ENCODE measurements at regions not wholly inside any gene's neighbourhood (a gene's known extent, or its start where the extent isn't known, plus 50 kb on each side); places are given as distances from the start of the nearest gene placed in this dataset.
A peak's percentile ranks its signal among the peaks of the same experiment; 100 is the strongest.

- H3K4me3 ChIP-seq (ENCODE audit: low read depth, low read length) = no peak overlapping the region
- DNase-seq (ENCODE audit: low read depth) = peak; percentile 15
- TF ChIP-seq, protein P1, sequence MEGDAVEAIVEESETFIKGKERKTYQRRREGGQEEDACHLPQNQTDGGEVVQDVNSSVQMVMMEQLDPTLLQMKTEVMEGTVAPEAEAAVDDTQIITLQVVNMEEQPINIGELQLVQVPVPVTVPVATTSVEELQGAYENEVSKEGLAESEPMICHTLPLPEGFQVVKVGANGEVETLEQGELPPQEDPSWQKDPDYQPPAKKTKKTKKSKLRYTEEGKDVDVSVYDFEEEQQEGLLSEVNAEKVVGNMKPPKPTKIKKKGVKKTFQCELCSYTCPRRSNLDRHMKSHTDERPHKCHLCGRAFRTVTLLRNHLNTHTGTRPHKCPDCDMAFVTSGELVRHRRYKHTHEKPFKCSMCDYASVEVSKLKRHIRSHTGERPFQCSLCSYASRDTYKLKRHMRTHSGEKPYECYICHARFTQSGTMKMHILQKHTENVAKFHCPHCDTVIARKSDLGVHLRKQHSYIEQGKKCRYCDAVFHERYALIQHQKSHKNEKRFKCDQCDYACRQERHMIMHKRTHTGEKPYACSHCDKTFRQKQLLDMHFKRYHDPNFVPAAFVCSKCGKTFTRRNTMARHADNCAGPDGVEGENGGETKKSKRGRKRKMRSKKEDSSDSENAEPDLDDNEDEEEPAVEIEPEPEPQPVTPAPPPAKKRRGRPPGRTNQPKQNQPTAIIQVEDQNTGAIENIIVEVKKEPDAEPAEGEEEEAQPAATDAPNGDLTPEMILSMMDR (conservative IDR thresholded peaks at IDR 0.05; ENCODE audit: low read depth, low read length) = no peak
These were observed 81.3 kb upstream of the BHLHE40 start for GRCh38 chr3:4897765-4898453.

- no peak overlapping the region for H3K4me3 ChIP-seq (ENCODE audit: low read depth, low read length)
- DNase-seq (ENCODE audit: low read depth) = peak; percentile 70
- TF ChIP-seq, protein P1 (conservative IDR thresholded peaks at IDR 0.05; ENCODE audit: low read depth, low read length) = no peak
These were observed 80.6 kb upstream of the BHLHE40 start for GRCh38 chr3:4898454-4899313.

DNA sequence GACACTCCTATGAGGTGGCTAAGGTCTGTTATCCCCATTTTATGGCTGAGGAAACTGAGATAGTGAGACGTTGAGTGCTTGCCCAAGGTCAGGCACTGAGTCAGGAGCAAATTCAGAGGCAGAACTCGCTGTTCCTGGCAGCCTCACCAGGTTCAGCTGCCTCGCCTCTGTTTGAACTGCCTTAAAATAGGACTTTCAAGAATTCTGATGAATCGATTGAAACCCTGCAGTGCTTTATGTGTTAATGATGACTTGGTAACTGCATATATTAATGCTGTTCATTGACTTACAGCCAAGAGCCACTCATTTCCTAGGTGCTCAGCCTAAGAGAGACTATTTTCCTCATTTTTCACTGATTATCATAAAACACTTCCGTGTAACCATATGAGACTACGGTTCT lies 79.5 kb upstream of the BHLHE40 start:
- TF ChIP-seq, protein P1 (conservative IDR thresholded peaks at IDR 0.05; ENCODE audit: low read depth, low read length) = no peak
- no peak overlapping the region for H3K4me3 ChIP-seq (ENCODE audit: low read depth, low read length)
- DNase-seq (ENCODE audit: low read depth) = peak; percentile 29

DNA sequence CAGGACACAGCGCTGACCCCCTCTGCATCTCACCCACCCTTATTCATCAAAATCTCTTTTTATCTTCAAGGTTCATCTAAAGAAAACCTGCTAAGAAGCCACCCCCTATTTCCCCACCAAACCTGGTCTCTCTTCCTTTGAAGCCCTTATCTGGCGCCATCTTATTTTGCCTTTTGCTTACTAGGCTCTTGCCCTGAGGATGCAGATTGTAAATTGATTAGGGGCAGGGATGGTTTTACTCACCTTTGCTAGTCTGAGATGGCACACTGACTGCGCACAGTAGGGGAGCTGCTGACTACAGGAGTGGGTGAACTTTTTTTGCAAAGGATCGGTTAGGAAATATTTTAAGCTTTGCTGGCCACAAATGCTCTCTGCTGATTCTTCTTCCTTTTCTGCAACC lies 78.9 kb upstream of the BHLHE40 start:
- TF ChIP-seq, protein P1 (conservative IDR thresholded peaks at IDR 0.05; ENCODE audit: low read depth, low read length) = no peak
- DNase-seq (ENCODE audit: low read depth) = no peak
- no peak overlapping the region for H3K4me3 ChIP-seq (ENCODE audit: low read depth, low read length)

DNA sequence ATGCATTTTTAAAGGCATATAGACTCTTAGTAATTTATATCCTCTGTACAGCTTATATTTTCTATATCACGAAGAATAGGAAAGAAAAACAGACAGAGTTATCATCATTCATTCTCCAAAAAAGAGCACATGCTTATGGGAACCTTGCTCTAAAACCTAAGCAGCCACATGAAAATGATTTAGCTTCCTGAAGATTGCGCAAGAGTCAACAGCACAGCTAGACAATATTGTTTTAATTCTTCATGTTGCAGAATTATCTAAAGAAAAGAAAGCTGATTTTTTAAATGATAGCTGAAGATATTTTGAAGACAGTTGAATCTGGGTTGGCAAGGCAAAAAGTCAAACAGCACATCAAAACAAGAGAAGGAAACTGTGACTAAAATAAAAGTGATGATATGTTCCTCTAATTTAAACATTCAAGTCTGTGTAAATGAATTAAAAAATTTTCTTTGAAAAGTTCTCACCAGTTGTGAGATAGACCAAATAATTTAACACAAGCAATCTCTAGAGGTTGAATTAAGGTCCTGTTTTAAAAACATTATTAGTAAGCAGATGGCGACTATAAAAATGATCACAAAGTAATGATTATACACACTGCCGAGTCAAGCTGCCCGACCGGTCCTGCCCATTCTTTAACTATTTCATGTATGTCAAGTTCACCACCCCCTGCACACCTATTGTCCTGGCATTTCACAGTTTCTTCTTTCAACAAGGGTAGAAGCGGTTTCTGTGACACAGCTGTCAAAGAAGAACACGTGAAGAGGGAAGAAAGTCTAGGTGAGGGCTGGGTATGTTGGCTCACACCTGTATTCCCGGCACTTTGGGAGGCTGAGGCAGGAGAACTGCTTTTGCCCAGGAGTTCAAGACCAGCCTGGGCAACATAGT lies 74.2 kb upstream of the BHLHE40 start:
- peak; percentile 72 for DNase-seq (ENCODE audit: low read depth)
- TF ChIP-seq, protein P1 (conservative IDR thresholded peaks at IDR 0.05; ENCODE audit: low read depth, low read length) = no peak
- no peak overlapping the region for H3K4me3 ChIP-seq (ENCODE audit: low read depth, low read length)

- TF ChIP-seq, protein P1 (conservative IDR thresholded peaks at IDR 0.05; ENCODE audit: low read depth, low read length) = no peak
- peak; percentile 82 for DNase-seq (ENCODE audit: low read depth)
- H3K4me3 ChIP-seq (ENCODE audit: low read depth, low read length) = no peak overlapping the region
These were observed 73.1 kb upstream of the BHLHE40 start for GRCh38 chr3:4906107-4906621.
